Osteoblast (primary cell): ENCODE measurements at regions not wholly inside any gene's neighbourhood (a gene's known extent, or its start where the extent isn't known, plus 50 kb on each side); places are given as distances from the start of the nearest gene placed in this dataset.

Source experiments
- DNase-seq: peaks from one replicate; pipeline ENCODE4 v3.0.0; 2011; ENCODE audit warnings: low spot score, mixed read lengths; ENCODE audit not compliant: insufficient read length; ENCODE audit errors: missing footprints
- H2AFZ ChIP-seq: 2 replicates; pipeline ENCODE4 v1.6.0; 2011; ENCODE audit warnings: mild to moderate bottlenecking, low read length
- H3K27ac ChIP-seq: 2 replicates; pipeline ENCODE4 v1.5.1; 2011; ENCODE audit warnings: mild to moderate bottlenecking, low read depth, low read length, moderate library complexity
- H3K27me3 ChIP-seq: 2 replicates; pipeline ENCODE4 v1.6.0; 2012; ENCODE audit warnings: mild to moderate bottlenecking, control low read depth, inconsistent platforms, low read length, moderate library complexity; ENCODE audit not compliant: insufficient read depth
- H3K36me3 ChIP-seq: 2 replicates; pipeline ENCODE4 v1.5.1; 2011; ENCODE audit warnings: mild to moderate bottlenecking, low read length, control low read depth, moderate library complexity; ENCODE audit not compliant: insufficient read depth
- H3K4me1 ChIP-seq: 2 replicates; pipeline ENCODE4 v1.5.1; 2011; ENCODE audit warnings: mild to moderate bottlenecking, low read length, control low read depth, moderate library complexity; ENCODE audit not compliant: insufficient read depth
- H3K4me2 ChIP-seq: 2 replicates; pipeline ENCODE4 v1.6.0; 2011; ENCODE audit warnings: mild to moderate bottlenecking, low read length; ENCODE audit not compliant: insufficient read depth
- H3K4me3 ChIP-seq: fragments of 200-600 bp; sonication (generic); 3 replicates; pipeline ENCODE4 v1.5.1; 2012; ENCODE audit warnings: mild to moderate bottlenecking, low read length, inconsistent platforms; ENCODE audit not compliant: insufficient read depth
- H3K79me2 ChIP-seq: 2 replicates; pipeline ENCODE4 v1.6.0; 2012; ENCODE audit warnings: mild to moderate bottlenecking, low read length, control low read depth, inconsistent platforms; ENCODE audit not compliant: insufficient read depth
- H3K9me3 ChIP-seq: 2 replicates; pipeline ENCODE4 v1.5.1; 2011; ENCODE audit warnings: low read depth, low read length, control low read depth
- H4K20me1 ChIP-seq: 2 replicates; pipeline ENCODE4 v1.6.0; 2012; ENCODE audit warnings: mild to moderate bottlenecking, low read length, control low read depth; ENCODE audit not compliant: insufficient read depth
- CTCF ChIP-seq: IDR thresholded peaks from 2 replicates; pipeline ENCODE4 v1.5.1; 2011; ENCODE audit warnings: mild to moderate bottlenecking, low read depth, low read length, moderate library complexity; ENCODE audit errors: extremely low read depth

- H3K4me2 ChIP-seq: no peak overlapping the region
- H3K79me2 ChIP-seq: no peaks in the 10 kb centered on the region
- no peak for TF ChIP-seq CTCF
- no peaks in the 10 kb centered on the region for H3K27me3 ChIP-seq
- no peaks in the 10 kb centered on the region for H3K36me3 ChIP-seq
- H3K9me3 ChIP-seq: no peaks in the 10 kb centered on the region
- no peak overlapping the region for H2AFZ ChIP-seq
- no peak overlapping the region for H3K27ac ChIP-seq
- H3K4me1 ChIP-seq: no peaks in the 10 kb centered on the region
- no peak overlapping the region for H3K4me3 ChIP-seq
- no peaks in the 10 kb centered on the region for H4K20me1 ChIP-seq
- no peak for DNase-seq
Measured at GRCh38 chr6:102333736-102334135, 940.2 kb downstream of the GRIK2 start.

GRCh38 chr6:102327697-102328225, 934.3 kb downstream of the GRIK2 start:
- no peak overlapping the region for H3K27ac ChIP-seq

GRCh38 chr6:102313699-102314098, 920.2 kb downstream of the GRIK2 start:
- no peak overlapping the region for H2AFZ ChIP-seq

More at GRCh38 chr6:102327697-102328225, 934.3 kb downstream of the GRIK2 start:
- no peaks in the 10 kb centered on the region for H3K27me3 ChIP-seq
- no peak overlapping the region for H2AFZ ChIP-seq
- no peak overlapping the region for H3K4me3 ChIP-seq
- H4K20me1 ChIP-seq: no peaks in the 10 kb centered on the region
- H3K79me2 ChIP-seq: no peaks in the 10 kb centered on the region
- H3K9me3 ChIP-seq: peaks cover 4% of the 10 kb centered on the region
- no peak for DNase-seq
- no peak overlapping the region for H3K4me2 ChIP-seq
- H3K4me1 ChIP-seq: no peaks in the 10 kb centered on the region
- no peaks in the 10 kb centered on the region for H3K36me3 ChIP-seq
- TF ChIP-seq CTCF: no peak

GRCh38 chr6:102309700-102310099, 916.2 kb downstream of the GRIK2 start:
- H3K9me3 ChIP-seq: peaks cover 3% of the 10 kb centered on the region
- DNase-seq: no peak
- no peak for TF ChIP-seq CTCF
- H3K27ac ChIP-seq: no peak overlapping the region
- H2AFZ ChIP-seq: no peak overlapping the region
- H4K20me1 ChIP-seq: no peaks in the 10 kb centered on the region
- no peaks in the 10 kb centered on the region for H3K79me2 ChIP-seq
- no peaks in the 10 kb centered on the region for H3K36me3 ChIP-seq
- no peak overlapping the region for H3K4me3 ChIP-seq
- no peaks in the 10 kb centered on the region for H3K27me3 ChIP-seq
- H3K4me1 ChIP-seq: no peaks in the 10 kb centered on the region
- H3K4me2 ChIP-seq: no peak overlapping the region

More at GRCh38 chr6:102313699-102314098, 920.2 kb downstream of the GRIK2 start:
- TF ChIP-seq CTCF: no peak
- Histone ChIP-seq H3K27me3 (no peaks in the 10 kb centered on the region), H3K9me3 (peaks cover 3% of the 10 kb centered on the region), H3K4me1 (no peaks in the 10 kb centered on the region), H3K79me2 (no peaks in the 10 kb centered on the region), H3K36me3 (no peaks in the 10 kb centered on the region), H4K20me1 (no peaks in the 10 kb centered on the region), H3K4me2 (no peak overlapping the region), H3K4me3 (no peak overlapping the region), H3K27ac (no peak overlapping the region)
- no peak for DNase-seq
